OCI-M2 (cell line): ENCODE measurements at regions not wholly inside any gene's neighbourhood (a gene's known extent, or its start where the extent isn't known, plus 50 kb on each side); places are given as distances from the start of the nearest gene placed in this dataset.
"Not testable (repeated sequence)": the region's sequence is repeated elsewhere in the genome, so short reads cannot be mapped to it uniquely, and the experiment has no call there.

Experiments used
- DNase-seq: peaks from one replicate; lab custom pipeline; 2025; ENCODE audit not compliant: unreplicated experiment; lab: John Stamatoyannopoulos, UW

- DNase-seq: no peak
Observed at GRCh38 chr1:60823151-60823550, 259.2 kb upstream of the NFIA start.

DNA sequence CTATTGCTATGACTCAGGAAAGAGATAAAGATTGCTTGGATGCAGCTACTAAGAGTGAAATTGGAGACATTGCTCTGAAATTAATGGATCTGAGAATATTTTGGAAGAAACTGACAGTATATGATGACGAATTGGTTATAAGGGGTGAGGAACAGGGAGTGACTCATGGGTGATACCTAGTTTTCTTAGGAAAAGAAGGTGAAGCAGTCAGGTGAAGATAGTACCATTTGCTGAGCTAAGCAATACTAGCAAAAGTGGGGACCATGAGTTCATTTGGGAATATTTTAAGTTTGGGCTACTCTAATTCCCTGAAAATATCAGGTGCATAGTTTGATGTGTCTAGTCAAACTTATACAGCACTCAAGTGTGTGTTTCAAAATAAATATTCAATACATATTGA is 260.1 kb upstream of the NFIA start:
- no peak for DNase-seq

- no peak for DNase-seq
Observed at GRCh38 chr1:60821156-60821555, 261.2 kb upstream of the NFIA start.

DNA sequence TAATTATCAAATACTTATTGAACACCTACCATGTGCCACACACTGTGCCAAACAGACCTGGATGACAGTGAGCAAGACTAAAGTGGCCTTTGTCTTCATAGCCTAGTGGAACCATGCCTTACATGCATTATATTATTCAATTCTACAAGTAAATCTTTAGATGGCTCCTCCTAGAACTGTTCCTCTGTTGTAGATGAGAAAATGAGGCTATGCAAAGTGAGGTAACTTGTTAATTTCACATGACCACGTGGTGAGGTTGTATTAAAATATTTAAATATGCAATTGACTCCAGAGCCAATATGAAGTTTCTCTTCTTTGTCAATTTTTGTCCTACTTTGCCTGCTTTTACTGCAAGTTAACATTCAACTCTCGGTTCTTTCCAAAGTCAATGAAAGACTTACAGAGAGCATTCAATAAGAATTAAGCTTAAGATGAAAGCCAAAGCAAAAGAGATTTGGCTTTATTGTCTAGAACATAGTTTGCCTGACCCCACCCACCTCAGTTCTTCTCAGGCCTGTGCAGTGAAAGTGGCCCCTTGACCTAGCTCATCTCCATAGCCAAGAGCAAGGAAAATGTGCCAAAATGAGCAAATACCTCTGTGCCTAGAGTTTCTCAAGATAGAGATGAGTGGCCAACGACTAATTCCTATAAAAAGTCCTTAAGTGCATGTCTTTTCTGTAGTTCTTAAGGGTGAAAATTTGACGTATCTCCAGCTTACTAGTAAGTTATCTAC is 263.2 kb upstream of the NFIA start:
- DNase-seq: no peak

- DNase-seq: no peak
Observed at GRCh38 chr1:60813071-60813470, 269.3 kb upstream of the NFIA start.

DNA sequence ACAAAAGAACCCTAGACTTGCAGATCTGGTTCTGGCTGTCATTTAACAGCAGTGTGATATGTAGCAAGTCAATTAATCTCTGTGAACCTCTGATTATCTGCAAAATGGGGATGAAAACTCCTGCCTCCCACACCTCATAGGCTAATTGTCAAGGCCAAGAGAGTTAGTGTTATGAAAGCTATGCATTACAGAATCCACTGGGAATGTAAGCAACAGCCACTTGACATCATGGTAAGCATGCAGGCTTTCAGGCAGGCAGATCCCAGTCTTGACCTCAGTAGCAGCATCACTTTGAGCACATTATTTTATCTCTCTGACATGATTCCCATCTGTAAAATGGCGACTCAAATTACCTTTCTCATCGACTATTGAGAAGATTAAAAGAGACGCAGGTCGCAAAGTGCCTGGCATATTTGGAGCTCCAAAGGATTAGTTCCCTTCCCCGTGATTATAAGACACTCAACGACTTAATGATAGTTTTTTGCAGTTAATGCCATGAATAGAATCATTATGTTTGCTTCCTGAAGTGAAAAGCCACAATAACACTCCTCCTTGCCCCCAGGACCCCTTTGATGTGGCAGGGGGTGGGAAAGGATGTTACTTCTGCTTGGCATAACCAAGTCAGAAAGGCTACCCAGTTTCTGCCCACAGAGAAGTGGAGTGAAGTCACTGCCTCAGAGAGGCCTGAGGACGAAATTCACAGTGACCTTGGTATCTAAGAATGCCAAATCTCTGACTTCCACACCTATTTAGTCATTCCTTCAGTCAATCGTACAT is 273.0 kb upstream of the NFIA start:
- DNase-seq: no peak

DNA sequence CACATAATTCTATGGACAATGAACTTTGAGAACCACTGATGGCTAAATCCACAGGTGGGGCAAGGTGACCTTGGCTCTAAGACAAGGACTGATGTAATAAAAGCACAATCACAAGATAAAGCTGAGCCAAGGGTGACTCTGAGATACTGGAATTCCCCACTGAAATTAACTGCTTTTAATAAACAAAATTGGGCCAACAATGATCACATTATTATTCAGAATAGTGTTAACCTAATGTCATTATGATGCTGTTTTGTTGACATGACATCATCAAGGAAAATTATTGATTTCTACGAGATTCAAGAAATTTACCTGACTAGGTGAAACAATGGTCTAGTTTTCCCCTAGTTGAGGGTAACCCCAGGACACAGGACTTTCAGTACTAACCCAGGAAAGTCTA is 273.7 kb upstream of the NFIA start:
- DNase-seq: no peak

DNA sequence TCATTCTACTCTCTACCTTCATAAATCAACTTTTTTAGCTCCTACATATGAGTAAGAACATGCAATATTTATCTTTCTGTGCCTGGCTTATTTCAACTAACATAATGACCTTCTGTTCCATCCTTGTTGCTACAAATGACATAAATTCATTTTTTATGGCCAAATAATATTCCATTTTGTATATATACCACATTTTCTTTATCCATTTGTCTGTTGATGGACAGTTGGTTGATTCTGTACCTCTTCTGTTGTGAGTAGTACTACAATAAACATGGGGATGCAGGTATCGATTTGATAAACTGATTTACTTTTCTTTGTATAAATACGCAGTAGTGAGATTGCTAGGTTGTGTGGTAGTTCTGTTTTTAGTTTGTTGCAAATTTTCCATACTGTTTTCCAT is 279.5 kb upstream of the NFIA start:
- DNase-seq: no peak

GRCh38 chr1:60797351-60797750 is 285.0 kb upstream of the NFIA start:
- no peak for DNase-seq

- DNase-seq: no peak
Observed at GRCh38 chr1:60791226-60791625, 291.1 kb upstream of the NFIA start.

DNA sequence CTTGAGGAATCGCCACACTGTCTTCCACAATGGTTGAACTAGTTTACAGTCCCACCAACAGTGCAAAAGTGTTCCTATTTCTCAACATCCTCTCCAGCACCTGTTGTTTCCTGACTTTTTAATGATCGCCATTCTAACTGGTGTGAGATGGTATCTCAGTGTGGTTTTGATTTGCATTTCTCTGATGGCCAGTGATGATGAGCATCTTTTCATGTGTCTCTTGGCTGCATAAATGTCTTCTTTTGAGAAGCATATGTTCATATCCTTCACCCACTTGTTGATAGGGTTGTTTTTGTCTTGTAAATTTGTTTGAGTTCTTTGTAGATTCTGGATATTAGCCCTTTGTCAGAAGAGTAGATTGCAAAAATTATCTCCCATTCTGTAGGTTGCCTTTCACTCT is 309.3 kb upstream of the NFIA start:
- DNase-seq: not testable (repeated sequence)

DNA sequence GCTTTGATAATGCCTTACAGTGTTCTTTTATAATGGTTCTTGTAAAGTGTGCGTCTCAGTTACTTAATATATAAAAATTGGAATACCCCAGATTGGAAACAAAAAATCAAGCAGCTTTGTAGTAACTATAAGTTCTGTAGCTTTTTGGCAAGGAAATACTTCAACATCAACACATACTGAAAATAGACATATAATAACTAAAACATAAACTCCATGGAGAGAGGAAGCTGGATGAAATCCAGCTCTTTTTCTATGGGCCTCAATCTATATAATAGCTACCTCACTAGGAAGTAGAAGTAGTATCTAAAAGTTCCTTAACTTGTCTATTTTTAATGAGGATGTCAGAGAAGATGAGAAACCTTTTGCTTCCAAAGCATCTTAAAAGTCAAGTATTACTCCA is 313.3 kb upstream of the NFIA start:
- no peak for DNase-seq

- DNase-seq: no peak
Observed at GRCh38 chr1:60765204-60765603, 317.2 kb upstream of the NFIA start.

DNA sequence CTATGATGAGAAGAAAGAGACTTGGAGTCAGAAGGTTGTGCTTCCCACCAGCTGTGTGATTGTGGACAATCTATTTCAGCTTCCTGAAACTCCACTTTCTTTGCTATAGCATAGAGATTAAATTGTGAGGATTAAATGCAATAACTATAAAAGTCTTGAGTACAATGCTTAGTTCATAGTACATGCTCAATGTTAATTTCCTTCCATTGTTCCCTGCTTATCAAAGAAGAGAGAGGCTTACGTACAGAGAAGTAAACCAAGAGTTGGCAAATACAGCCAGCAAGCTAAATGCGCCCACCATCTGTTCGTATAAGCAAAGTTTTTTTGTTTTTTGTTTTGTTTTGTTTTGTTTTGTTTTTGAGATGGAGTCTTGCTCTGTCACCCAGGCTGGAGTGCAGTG is 317.9 kb upstream of the NFIA start:
- DNase-seq: no peak

- DNase-seq: no peak
Observed at GRCh38 chr1:60763741-60764140, 318.6 kb upstream of the NFIA start.

GRCh38 chr1:60762911-60763310 is 319.4 kb upstream of the NFIA start:
- no peak for DNase-seq

GRCh38 chr1:60762176-60762575 is 320.2 kb upstream of the NFIA start:
- no peak for DNase-seq

DNA sequence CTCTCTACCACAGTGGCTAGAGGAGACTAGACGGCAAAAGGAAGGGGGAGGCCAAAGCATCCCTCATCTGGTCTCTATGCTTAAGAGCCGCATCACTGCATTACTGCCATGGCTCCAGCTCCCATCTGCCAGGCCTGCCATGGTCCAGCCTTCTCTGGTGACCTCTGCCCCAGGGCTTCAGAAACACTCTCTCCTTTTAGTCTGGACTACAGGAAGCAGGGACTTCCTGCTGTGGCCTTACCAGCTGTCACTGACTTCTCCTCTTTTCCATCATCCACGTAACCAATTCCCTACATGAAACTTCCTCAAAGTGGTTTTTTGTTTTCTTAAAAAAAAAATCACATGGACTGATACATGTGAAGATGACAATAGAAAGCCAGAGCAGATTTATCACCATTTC is 323.1 kb upstream of the NFIA start:
- no peak for DNase-seq

GRCh38 chr1:60757485-60757884 is 324.9 kb upstream of the NFIA start:
- DNase-seq: no peak

DNA sequence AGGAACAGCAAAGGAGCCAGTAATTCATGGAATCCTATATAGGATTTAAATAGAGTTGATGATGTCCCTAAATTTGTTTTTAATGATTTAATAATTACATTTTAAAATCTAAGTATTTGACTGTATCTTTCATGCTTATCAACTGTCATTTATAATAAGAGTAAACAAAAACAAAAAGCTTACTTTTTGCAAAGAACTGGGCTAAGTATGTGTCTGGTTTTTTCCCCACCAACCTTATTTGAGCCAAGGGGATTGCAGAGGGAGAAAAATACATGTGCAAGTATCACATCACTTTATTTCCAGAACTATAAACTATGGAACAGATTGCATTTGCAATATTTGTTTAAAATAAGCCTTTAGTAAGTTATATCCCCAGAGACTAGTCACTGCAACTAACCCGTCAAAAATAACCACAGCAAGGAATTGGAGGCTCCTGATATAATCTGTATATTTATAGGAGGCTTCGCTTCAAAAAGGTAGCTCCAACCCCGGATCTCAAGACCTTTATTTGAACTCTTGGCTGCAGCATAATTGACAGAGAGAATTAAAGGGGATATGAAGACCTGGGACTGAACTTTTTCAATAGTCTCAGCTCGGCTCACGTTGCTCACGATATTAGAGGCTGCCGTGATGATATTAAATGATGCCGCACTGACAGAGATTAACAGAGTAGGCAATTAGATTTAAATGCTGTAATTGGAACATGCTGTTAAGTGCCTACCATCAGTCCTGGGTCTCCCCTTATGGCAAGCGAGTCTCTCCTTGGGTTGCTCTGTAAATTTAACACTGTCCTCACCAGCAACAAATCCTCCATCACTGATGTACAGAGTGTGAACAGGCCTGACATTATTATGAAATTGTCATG is 329.1 kb upstream of the NFIA start:
- no peak for DNase-seq

DNA sequence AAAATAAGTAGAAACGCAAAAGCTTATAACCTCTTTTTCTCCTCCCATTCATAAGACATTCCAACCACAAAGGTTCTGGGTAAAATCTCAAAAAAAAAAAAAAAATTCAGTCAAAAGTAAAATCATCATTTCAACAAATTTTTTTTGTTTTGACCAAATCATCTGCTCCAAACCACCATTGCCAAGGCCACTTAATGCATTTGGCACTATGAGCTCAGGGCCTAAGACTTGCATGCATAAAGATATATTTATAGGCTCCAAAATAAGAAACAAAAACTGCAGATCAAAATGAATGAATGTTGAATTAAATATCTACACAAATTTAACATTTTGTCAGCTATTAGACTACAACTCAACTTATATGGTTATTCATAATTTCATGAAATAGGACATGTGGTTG is 331.1 kb upstream of the NFIA start:
- no peak for DNase-seq

- no peak for DNase-seq
Observed at GRCh38 chr1:60747353-60747752, 335.0 kb upstream of the NFIA start.
